Fibroblast of skin of scalp (primary cell): ENCODE measurements at regions not wholly inside any gene's neighbourhood (a gene's known extent, or its start where the extent isn't known, plus 50 kb on each side); places are given as distances from the start of the nearest gene placed in this dataset.
A peak's percentile ranks its signal among the peaks of the same experiment; 100 is the strongest.
"Not testable (repeated sequence)": the region's sequence is repeated elsewhere in the genome, so short reads cannot be mapped to it uniquely, and the experiment has no call there.

Source experiments
- DNase-seq: peaks from one replicate; pipeline ENCODE4 v3.0.0-alpha.2; 2013

DNA sequence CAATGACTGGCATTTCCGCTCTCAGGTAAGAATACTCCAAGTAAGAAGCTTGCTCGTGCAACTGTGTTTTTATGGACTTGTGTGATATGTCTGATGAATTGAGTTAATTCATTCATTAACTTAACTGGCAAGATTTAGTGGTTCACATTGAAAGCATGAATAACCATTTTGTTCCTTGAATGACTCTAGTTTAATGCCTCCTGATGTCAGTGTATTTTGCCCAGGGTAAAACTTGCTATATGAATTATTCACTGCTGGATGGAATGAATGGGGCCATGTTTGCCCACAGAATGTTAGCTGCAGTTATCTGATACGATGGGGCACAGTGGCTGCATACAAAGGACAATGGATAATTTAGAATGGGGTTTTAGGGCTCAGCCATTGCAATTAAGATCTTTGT, 124.1 kb downstream of the ZNF365 start:
- no peak for DNase-seq

DNA sequence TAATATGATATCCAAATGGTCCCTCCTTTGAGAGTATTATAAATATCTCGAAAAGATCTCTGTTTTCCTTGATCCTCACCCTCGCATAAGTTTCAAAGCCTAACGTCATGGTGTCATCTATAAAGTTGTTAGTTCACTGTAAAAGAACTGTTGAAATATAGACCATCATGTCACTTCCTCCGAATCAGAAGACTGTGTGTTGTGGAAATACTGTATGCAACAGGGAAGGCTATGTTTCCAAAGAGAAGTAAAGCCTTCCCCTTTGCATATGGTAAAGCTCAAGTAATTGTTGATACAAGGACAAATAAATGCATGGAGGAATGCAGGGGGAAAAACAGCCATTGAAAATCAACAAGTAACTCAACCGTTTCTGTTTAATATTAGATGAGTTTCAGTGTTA, 125.9 kb downstream of the ZNF365 start:
- DNase-seq = not testable (repeated sequence)

DNA sequence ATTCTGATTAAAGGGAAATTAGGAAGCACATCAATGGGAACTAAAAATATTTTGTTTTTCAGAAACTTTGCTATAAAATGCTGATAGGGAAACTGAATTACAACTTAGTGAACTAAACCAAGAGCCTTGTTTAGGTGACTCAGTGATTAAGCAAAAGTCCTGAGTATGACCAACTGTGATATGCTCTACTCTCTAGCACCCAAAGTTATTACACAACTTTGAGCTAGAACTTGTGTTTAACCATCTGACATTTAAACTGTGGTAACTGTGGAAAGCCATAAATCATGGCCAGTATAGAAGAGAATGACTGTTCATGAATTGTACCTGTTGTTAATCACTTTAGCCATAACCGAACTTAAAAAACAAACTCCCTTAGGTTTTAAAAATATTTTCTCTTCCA, 127.4 kb downstream of the ZNF365 start:
- DNase-seq = no peak

DNA sequence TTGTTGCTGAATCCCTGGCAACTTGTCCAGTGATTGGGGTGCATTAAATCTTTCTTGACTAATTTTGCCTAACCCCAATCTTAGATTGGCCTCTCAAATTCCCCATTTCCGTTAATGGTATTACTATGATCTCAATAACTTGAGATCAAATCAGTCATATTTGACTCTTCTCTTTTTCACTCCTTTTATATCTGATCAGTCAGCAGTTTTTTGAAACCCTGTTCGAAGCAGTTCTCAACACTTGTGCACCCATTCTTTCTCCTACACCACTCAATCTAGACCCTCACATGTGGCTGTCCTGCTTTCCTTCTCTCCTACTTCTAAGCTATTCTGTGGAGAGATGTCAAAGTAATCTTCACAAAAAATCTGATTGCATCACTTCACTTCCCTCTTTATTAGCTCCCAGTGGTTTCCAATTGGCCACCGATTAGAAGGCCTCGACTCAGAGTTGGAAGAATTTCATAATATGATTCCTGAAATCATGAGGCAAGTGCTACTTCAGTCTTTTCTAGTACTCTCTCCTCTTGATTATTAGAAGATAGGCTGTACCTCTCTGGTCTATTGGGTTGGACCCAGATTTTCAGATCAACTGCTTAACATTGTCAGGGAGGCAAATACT, 128.9 kb downstream of the ZNF365 start:
- peak; percentile 11 for DNase-seq

DNA sequence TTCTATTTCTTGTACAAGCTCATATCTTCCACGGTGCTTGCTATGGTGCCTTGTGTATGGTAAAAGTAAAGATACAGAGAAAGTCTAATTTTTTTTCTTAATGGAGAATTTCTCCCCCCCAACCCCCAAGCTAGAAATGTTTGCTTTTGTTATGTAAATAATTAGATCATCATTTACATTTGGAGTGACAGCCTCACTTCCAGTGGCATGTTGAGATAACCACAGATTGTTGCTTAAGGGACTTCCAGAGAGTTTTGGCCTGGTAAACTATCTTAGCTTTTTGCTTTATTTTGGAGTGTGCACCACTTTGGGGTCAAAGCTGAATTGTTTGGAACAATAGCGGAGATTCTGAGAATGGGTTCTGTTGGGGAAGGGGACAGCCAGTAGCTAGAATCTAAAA, 129.7 kb downstream of the ZNF365 start:
- DNase-seq = no peak

DNA sequence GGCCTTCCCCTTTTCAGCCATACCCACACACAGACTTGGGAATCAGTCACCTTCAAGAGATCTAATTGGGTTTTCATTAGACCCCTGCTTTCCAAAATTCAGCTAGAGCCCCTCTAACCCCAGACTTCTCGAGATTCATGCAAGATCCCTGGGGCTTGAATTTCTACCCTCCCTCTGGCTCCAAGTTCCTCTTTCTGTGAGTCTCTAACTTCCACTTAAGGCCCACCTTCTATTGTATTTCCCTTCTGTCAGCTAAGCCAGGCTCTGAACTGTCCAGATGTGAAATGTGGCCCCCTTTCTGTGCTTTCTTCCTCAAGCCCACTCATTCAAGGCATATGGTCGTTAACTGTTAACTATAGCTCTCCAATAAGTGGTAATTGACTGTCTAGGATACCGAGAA, 132.2 kb downstream of the ZNF365 start:
- no peak for DNase-seq

DNA sequence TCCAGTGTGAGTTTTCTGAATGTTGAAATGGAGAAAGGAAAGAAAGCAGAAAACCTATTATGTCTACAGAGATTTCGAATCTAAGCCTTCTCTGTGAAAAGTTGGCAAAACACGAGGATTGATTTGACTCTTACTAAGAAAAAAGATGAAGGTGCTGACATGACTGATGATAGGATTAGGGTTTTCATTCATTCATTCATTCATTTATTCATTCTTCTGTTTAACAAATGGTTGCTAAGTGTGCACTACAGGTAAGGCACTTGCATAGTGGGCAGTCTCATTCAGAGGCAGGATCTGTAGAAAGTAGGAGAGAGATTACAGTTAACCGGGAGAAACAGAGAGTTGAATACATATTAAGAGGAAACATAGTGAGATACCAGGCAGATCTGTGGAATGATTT, 137.1 kb downstream of the ZNF365 start:
- DNase-seq = no peak

DNA sequence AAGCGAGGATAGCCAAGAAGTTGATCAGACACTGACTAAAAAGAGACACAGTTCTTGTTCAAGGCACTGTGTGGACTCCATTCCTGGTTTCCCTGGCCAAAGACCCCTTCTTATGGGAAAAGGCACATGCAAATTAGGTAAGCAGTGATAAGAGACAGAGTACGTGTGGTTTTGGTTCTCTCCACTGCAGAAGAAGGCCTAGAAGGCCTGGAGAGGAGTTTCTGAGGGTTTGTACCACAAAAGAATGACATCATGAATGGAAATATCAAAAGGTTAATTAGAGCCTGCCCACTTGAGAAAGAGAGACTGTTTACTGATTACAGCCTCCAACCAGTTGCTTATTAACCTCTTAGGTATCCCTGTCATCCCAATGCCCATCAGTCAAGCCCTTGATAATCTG, 137.5 kb downstream of the ZNF365 start:
- no peak for DNase-seq

DNA sequence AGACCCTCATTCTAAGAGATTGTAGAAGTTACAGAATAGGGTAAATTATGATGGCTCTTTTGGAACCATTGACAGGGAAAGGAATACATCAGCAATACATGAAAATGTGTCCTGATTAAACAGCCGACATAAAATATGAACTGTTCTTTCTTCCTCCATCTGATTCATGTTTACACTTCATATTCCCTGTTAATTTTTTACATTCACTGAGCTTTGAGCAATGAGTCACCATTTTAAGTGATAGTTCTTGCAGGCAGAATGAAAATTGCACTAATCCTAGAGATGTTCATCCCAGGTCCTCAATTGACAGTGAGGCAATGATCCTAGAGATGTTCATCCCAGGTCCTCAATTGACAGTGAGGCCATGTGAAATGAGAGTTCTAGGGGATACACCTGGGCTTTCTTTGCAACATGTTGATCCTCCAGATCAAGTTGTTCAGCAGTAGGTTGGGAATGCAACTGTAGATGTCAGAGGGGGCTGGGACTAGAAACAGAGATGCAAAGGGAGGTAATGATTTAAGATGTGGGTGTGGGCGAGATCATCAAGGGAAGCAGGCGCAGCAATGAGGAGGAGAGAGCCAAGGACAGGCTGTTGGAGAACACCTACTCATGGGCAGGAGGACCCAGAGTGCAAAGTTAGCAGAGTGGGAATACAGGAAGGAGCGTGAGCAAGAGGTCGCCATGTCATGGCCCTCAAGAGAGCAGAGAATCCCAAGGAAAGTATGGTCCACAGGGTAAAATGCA, 138.7 kb downstream of the ZNF365 start:
- DNase-seq = peak; percentile 45

DNA sequence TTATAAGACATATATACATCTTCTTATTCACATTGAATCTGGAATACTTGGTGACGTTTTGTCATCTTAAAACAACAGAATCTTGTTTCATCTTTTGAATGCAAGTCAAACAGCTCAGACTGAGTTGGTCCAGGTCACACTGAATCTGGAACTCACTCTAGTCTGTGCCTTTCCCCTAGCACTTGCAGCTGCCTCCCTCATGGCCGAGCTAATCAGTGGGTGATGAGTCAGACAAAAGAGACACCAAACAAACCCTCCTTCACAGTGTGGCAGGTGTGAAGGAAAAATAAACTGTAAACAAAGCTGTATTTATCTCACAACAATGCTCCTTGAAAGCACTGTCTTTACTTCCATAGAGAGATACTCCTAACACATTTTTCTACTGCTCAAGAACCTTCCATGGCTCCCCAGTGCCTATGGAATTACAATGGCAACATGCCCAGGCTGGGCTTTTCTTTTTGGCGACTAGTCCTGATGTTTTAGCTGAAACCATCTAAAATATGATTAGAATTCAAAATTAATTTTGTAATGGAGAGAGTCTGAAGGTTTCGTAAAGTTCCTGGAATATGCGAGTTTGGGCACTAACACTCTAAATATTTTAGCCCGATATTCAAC, 140.0 kb downstream of the ZNF365 start:
- no peak for DNase-seq

DNA sequence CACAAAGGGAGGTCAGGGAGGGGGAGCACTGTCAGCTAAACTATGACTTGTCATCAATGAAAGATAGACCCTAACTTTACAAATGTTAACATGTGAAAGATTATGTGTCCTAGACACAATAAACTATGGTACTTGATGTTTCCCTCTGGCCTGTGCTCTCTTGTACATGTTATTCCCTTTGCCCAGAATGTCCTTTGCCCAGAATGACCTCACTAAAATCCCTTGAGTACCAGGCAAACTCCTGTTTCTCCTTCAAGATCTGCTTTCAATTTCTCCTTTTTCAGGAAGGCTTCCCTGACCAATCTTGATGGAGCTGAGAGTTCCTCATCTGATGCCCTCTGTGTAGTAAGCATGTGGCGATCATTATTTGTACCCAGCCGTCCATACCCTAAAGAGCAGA, 143.1 kb downstream of the ZNF365 start:
- no peak for DNase-seq

DNA sequence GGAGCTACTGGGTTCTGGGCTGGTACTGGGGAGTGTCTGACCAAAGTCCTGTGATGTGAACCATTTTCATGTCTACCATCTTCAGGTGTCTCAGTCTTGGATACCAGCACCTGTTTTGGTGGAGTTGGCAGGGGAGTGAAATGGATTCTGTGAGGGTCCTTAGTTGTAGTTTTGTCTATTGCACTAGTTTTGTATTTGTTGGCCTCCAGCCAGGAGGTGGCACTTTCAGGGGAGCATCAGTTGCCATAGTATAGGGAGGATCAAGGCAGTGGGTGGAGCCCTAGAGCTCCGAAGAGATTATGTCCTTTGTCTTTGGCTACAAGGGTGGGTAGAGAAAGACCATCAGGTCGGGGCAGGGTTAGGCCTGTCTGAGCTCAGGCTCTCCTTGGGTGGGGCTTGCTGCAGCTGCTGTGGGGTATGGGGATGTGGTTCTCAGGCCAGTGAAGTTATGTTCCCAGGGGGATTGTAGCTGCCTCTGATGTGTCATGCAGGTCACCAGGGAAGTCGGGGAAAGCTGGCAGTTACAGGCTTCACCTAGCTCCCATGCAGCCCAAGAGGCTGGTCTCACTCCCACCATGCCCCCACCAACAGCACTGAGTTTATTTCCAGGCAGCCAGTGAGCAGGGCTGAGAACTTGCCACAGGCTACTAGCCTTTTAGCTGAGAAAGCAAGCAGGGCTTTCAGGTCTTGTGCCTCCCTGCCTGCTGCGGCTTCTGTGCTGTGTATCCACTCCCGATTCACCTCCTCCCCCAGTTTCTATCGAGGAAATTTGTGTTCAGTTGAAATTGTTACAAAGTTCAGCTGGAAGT, 153.1 kb downstream of the ZNF365 start:
- DNase-seq = no peak

DNA sequence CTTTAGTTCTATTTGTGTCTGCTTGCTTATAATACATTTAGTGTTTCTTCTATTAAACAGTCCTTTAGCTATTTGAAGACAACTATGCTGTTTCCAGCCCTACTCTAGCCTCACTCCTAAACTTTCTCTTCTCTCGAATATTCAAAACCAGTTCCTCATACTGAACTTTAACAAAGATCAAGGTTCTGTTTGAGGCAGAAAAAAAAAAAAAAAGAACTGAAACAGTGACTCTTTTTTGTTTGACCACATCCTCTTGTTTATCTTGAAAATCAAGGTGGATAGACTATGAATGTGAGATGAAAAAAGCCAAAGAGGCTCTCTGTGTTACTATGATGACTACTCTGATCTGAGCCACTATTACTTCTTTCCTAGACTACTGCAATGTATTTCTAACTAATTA, 154.3 kb downstream of the ZNF365 start:
- DNase-seq = no peak

DNA sequence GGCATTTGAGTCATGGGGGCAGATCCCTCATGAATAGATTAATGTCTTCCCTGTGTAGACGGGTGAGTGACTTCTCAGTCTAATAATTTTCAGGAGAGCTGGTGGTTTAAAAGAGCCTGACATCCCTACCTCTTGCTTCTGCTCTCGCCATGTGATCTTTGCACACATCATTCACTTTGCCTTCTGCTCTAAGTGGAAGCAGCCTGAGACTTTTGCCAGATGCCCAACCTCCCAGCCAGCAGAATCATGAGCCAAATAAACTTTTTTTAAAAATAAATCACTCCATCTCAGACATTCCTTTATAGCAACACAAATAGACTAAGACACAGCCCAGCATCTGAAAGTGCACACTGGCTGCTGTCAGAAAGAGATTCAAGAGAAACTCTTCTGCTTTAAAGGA, 155.2 kb downstream of the ZNF365 start:
- DNase-seq = peak; percentile 14

DNA sequence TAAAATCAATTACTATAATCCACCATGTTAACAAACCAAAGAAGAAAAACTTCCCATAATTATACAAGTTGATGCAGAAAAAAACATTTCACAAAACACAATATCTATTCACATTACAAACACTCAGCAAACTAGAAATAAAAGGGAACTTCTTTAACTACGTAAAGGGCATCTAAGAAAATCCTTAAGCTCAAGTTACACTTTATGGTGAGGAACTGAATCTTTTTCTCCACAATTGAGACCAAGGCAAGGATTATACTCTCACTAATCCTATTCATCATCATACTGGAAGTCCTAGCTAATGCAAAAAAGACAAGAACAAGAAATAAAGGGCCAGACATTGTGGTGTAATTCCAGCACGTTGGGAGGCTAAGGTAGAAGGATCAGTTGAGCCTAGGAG, 159.9 kb downstream of the ZNF365 start:
- DNase-seq = no peak

DNA sequence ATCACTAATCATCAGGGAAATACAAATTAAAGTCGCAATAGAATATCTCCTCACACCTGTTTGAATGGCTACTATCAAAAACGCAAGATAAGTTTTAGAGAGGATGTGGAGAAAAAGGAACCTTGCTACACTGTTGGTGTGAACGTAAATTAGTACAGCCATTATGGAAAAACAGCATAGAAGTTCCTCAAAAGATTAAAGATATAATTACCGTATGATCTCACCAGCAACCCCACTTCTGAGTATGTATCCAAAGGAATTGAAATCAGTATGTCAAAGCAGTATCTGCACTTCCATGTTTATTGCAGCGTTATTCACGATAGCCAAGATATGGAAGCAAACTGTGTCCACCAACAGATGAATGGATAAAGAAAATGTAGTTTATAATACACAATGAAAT, 164.4 kb downstream of the ZNF365 start:
- no peak for DNase-seq

DNA sequence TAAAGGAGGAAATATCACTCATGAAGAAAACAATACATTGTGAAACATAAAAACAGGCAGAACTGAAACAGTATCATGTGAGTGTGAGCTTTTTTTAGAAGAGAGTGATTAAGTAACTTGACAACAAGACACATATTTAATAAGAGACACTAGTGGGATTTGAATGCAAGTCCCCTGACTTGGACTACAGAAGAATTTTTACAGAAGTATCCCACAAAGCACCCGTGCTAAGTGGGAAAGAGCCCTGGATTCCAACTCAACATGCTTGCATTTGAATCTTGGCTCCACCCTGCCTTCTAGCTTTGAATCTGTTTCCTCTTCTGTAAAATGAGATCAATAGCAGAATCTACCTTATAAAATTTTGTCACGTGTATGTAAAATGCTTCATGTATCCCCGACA, 166.2 kb downstream of the ZNF365 start:
- no peak for DNase-seq

DNA sequence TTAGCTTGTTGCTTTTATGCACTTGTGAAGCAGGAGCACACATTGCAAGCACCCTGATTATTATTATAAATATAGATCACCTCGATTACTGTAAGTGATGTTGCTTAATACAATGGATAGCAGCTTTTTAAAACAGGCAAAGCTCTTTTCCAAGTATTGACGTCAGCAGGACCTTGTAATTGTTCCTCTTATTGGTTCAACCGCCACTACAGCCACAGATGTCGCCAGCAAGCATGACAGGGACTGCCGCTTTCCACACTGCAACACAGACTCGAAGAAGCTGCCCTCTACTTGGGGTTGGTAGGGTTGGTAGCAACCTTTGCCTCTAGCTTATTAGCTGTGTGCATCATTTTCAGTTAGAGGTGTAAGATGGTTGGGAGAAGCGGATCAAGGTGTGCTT, 167.6 kb downstream of the ZNF365 start:
- DNase-seq = no peak

DNA sequence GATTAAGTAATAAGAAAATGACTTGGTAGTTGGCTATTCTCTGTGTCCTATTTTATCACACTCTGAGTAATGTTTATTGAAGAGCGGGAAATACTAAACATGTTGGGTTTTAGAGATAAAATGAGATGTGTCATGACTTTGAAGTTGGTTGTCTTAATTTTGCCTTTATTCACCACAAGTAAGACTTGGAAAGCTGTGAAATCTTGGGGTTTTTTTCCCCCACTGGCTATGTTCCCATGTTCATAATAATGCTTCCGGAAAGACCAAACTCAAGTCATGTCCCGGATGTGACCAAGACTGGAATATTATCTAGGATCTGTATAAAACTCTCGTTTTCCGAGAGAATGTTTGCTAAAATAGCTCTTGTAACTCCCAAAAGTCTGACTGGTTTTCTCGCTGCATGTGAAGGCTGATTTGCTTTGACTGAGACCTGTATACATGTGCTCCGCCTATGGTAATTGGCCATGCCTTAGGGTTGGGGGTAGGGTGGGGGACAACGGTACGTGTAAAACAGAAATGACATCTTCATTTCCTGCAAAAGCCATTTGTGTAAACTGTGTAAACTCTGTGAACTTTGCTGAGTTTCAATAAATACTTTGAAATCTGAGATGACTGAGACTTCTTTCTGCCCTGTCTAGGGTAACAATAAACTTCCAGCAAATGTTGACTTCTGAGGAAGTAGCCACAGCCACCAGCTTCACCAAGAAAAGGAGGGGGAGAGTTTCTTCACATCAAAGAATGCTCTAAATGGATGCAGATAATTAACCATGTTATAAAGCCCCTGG, 169.6 kb downstream of the ZNF365 start:
- DNase-seq = no peak

DNA sequence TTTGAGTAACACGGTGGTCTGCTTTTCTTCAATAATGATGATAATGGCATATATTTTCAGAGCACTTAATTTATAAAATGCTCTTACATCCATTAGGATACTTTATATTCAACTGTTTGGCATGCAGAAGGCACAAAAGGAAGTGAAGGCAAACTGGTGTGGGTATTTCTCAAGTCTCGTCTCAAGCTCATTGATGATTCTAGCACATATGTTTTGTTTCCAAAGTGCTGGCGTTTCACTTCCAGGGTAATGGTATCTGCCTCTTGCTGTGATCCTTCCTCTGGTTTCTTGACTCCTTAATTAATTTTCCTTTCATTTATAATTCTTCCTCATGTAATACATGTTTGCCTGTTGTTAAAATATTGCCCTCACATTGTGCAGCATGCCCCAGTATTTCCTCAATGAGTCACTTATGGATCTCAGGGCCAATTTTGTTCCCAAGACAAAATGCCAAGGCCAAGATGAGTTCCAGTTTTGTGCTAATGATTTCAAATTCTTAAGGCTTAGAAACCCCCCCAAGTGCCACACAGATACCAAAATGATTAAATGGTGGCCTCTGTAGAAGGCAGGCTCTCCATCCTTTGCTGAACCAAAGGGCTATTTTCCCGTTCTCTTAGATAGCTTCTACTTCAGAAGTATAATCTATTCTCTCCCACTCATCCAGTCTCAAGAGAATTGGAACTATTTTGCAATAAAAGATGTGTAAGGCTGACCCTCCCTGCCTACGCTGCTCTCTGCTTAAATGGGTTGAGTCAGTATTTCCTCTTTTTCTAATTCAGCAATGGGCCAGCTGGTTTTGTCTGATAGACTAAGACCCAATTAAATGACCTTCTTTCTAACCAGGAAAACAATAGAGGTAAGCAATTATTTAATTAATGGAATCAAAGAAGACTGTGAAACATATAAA, 171.2 kb downstream of the ZNF365 start:
- peak; percentile 62 for DNase-seq

DNA sequence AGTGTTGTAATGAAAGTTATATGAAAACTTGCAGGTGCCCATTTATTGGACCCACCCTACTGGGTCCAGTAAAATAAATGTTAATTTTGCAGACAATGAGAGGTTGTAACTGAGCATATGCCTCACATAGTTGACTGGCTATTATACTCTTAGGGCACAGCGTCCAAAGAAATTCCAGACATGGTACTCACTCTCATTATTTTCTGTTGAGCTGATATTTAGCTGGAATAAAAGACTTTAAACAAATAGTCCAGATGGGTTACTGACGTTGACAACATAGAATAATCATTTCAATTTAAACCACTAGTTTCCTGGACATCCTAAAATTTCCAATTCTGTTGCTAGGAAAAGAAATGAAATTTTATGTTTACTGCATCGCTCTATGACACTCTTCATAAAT, 174.5 kb downstream of the ZNF365 start:
- DNase-seq = no peak
